Limb (tissue), 2 donors: ENCODE measurements at regions not wholly inside any gene's neighbourhood (a gene's known extent, or its start where the extent isn't known, plus 50 kb on each side); places are given as distances from the start of the nearest gene placed in this dataset.
A peak's percentile ranks its signal among the peaks of the same experiment; 100 is the strongest.

Source experiments
- DNase-seq, 2 donors: peaks; one replicate each; pipeline ENCODE4 v3.0.0-alpha.2; 2016; ENCODE audit errors: extremely low spot score in 2 of 2

DNA sequence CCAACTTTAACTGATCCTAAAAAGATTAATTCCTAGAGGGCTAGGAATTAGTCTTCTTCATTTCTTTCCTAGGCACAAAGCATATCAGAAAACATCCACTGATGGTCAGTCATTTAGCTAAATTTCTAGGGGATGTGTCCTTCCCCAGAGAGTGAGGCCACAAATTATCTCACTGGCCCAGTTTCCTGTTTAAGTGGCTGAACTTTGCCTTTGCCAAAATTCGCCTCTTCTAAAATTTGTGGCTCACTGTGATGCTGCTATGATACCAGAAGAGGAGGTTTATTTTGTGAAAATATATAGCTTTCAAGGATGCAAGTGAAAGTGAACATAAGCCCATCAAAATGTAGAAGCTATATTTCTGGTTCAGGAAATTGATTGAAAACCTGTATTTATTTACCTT, 98.1 kb upstream of the FER start:
- no peak for DNase-seq

DNA sequence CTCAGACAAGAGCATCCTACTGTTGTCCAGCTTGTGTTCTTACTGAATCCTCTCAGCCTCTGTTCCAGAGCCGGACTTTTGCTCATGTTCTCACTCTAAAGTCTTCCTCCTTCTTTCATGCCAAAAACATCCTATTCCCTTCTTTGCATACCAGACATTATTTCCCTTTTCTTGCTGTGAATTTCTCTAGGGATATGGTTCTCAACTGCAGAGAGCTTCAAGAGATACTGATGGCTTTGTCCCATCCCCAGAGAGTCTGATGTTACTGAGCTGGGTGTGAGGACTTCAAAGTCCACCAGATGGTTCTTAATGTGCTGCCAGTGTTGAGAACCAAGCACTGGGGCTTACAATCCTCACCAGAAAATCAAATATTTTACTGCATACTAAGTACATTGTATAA, 98.6 kb upstream of the FER start:
- DNase-seq = no peak

DNA sequence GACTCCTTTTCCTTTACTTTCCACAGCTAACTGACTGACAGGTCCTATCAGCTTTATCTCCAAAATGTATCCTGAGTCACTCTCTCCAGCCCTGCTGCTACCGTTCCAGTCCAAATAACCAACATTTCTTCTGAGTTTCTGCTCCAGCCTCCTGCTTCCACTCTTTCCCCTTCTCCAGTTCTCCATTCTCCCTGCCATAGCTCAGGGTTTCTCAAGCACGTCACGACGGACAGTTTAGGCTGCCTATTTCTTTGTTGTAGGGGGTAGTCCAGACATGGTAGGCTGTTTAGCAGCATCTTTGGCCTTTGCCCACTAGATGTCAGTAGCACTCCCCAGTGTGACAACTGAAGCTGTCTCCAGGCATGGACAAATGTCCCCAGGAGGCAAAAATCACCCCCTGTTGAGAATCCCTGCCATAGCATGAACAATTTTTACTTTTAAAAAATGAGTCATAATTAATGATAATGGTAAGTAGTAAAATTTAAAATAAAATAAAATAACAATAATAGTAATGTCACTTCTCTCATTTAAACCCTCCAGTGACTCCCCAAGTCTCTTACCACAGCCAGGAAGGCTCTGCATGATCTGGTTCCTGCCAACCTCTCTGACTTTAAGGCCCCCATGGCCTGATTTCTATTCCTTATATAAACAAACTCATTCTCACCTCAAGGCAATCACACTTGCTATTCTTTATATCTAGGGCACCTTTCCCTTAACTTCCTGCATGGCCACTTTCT, 105.4 kb upstream of the FER start:
- peak; percentile 60 to 69 for DNase-seq

DNA sequence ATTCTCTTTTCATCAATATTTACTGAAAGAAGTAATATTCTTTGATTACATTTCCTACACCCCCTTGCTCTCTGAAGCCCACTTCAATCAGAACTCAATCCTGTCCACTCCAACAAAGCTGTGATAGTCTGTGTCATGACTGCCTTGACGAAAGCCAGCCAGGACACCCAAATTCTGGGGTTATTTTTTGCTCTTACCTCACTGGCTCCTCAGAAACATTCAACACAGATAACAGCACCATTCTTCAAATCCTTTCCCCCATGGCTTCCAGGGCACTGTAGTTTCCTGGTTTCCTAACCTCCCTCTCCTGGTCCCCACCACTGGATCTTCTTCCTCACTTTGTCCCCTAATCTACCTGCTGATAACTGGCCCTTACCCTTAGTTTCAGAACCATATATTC, 106.1 kb upstream of the FER start:
- no peak for DNase-seq

DNA sequence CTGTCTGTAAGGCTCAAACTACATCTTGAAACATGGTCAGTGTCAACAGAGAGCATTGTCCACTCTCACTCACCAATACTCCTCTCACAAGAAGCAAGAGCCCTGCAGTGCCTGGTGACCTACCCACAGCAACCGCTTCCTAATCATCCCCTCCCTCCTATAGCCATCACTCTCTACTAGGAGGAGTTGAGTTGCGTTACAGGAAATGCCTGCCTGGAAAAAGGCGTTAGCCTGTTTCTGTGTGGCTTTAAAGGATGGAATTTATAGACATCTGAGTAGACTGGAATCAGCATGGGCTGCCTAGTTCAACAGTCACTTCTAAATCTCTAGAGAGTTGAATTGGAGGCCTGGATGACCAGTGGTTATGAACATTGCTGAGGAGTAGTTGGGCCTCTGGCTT, 108.3 kb upstream of the FER start:
- no peak for DNase-seq

DNA sequence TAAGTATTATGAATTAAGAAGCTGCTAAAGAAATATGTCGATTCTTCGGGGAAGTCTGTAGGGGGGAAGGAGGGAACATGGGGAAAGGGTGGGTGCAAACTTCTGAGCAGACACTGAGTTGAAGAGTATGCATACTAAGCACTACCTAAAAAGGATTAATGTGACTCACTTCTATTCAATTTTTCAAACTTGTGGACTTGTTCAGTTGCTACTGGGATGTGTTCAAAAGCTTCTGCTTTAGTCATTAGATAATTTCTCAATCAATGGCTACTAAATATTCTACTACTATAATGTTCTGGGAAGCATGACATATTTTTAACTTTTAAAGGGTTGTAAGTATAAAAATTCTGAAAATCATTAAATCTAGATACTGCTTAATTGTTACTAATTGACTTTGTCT, 109.7 kb upstream of the FER start:
- no peak for DNase-seq

DNA sequence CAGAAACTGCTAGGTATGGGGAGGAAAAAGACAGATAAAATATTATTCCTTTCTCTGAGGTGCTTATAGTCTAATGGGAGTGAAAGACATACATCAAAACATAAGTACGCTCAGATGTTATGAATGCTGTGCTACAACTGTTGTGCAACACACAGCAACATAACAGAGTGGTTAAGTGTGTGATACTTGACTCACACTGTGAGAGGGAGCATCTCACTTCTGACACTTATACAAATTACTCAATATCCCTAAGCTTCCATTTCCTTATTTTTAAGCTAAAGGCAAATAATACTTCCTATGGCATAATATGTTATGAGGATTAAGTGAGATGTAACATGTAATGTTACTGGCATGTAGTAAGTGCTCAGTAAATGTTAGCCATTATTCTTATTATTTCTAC, 110.6 kb upstream of the FER start:
- no peak for DNase-seq

DNA sequence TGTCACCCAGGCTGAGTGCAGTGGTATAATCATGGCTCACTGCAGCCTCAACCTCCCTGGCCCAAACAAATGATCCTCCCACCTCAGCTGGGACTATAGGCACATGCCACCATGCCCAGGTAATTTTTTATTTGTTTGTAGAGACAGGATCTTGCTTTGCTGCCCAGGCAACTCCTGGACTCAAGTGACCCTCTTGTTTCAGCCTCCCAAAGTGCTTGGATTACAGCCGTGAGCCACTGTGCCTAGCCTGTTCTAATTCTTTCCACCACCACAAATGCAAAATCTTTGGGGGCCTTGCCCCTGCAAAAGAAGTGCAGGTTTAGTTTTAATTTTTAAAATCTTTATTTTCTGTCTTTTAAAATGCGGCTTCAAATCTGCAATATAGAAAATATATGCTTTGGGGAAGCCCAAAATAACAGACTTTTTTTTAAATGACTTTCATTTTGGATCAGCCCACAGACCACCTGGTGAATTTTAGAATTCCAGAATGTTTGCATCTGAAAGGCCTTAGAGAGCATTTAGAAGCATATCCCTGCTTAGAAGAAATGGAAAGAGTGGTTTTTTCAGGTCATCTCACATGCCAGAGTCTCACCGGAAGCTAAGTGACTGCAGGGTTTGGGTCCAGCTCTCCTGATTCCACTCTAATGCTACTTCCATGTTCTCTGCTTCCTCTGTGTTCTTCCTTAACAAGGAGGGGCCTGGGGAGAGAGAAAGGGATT, 111.4 kb upstream of the FER start:
- no peak for DNase-seq

DNA sequence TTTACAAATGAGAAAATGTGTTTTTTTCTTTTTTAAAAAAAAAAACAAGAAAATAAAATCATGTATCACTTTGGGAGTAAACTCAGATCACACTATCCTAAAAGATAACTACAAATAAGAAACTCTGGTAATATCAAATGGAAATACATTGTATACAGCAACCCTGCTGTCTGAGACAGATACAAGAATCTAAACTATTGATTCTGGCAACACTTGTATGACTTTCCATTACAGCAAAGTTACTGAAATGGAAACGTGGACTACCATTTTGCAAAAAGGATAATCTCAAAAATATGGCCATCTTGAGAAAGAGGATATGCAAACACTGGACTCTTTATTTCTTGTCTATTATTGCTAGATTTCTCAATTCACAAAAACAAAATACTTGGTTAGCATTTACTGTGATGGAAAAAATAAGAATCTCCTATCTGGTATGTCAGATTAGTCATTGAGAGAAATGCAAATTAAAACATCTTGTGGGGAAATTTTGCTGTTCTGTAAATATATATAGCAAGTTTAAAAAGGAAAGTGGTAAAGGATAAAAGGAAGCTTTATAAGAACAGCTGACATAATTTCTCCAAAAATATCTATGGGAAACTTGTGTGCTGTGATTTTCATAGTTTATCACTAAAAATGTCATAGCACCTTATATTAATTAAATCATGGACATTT, 112.9 kb upstream of the FER start:
- no peak for DNase-seq

DNA sequence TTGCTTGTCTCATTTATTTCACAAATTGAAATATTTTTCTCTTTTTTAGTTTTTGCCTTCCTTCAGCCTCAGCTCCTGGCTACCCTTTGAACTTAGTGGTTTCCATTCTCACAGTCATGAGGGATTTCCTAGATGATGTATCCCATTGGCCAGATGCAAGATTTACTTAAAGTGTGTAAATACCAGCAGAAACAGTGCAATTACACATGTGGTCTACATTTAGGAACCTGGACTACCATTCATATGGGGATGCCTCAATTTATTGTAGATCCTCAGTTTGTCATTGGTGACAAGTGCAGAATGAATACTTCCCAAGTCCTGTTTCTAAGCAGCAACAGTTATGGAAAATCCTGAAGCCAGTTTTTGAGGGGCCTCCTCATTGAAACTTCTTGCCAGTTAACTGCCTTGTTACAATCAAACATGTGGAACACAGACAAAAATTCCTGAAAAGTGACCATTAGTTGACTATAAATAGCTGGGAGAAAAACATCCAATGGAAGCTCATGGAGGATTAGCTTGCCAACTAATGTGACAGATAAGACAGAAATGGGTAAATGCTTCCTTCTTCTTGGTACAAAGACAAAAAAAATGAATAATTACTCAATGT, 113.6 kb upstream of the FER start:
- DNase-seq = peak in 1 of 2 donors; percentile 28

DNA sequence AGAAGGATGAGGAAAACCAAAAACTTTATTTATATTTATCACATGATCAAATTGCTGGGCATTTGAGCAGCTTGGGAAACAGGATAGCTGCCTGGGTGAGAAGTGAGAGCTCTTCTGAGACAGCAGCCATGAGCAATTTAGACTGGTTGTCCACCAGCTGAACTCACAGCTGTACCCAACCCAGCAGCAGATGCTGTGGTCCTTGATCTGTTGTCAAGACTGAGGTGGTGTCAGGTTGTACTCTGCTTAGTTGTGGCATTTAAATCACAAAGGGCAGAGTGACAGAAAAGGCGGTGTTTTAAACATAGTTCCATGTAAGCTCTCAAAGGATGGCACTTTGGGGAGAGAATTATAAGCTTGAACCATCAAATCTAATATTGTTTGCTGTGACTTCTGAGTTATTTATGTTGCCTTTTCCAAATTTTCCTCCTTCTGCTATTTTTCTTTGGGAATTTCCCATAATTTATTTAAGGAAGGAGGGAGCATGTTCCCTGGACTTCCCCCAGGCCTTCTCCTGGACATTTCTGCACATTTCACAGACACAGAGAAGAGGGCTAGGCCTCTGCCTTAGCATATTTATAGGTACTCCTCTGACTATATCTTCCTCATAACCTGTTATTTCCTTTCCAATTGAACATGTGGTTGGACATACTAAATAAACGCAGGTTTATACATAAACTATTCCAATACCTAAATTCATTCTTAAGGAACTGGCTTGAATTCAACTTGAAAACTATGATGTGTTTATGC, 117.7 kb upstream of the FER start:
- no peak for DNase-seq

DNA sequence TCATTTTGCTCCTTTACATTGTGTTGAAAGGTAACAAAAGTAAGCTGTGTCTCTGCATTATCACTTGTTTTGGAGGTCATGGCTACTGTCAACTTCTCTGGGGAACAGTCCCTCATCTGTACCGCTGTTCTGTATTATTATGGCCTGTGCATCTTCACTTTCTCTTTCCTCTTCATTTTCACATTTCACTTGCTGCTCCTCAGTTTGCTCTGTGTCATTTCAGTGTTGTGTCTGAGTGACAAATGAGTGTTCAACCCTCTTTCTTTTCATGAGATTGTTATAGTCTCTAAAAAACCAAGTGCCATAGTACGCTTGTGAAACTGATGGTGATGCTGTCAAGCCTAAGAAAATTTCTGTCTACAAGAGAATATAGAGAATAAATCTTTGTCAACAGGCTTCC, 122.0 kb upstream of the FER start:
- DNase-seq = no peak

DNA sequence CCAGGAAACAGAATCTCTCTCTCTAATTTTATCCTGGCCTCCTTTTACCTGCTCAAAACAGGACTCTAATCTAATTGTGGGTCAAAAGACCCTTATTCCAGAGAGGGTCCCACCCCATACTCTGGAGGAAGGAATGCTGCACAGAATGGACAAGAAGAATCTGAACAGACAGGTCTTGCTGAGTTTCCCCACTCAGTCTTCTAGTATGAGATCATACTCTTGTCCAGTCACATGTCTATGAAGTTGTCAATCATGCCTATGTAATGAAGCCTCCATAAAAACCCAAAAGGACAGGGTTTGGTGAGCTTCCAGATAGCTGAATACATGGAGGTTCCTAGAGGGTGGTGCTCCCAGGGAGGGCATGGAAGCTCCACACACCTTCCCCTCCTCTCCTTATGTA, 123.9 kb upstream of the FER start:
- no peak for DNase-seq

DNA sequence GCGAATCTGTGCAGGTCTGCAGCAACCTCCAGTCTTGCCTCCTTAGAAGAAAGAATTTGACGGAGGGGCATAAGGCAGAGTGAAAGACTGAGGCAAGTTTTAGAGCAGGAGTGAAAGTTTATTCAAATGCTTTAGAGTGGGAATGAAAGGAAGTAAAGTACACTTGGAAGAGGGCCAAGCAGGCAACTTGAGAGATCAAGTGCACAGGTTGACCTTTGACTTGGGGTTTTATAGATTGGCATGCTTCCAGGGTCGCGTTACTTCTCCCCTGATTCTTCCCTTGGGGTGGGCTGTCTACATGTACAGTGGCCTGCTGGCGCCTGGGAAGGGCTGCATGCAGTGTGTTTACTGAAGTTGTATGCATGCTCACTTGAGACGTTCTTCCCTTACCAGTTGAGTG, 127.2 kb upstream of the FER start:
- DNase-seq = no peak

DNA sequence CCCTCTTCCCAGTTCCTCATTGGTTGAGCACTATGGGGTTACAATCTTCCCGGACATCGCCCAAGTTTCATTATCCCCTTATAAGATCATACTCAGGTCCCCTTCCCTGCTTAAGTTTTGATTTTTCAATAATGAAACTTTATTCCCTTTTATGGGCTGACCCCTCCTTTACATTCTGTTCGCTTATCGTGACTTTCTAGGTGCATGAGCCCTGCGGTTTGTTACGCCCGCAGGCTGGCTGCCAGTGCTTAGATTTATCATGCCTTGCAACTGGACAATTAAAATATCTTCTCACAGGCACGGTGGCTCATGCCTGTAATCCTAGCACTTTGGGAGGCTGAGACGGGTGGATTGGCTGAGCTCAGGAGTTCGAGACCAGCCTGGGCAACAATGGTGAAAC, 127.9 kb upstream of the FER start:
- no peak for DNase-seq

DNA sequence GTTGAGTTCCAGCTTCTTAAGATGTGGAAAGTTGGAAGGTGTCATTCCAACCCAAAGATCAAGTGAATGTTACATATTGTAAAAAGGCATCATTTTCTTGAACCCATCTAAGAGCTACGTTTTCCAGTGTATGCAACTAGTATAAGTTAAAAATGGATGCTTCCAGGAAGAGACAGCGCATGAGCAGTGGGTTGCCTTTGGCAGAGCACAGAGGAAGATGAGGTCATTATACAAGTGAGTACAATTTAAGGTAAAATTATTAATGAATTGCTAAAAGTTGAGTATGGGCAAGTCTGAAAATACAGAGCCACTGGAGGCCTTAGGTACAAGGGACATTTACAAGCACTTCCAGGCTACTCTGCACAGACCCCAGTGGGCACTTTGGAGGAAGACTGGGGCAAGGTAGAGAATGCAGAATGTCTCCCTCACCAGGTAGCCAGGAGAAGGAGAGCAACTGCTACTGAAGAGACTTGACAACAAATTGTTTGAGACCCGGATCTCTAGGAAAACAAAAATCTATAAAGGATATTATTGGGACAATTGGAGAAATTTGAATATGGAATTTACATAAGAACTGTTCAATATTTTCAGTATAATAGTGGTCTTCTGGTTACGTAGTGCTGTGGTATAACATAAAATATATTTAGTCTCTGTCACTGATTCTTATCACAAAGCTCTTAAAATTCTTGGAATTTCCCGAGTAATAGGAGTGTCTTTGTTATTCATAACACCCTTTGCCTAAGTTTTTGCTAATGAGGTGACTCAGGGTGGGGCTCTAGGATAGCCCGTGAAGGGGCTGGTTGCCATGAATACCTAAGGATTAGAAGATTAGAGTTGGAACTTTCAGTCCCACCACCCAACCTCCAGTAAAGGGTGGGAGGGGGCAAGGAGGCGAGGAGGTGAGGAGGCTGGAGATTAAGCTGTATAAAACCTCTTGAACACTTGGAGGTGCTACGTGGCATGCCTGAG, 129.9 kb upstream of the FER start:
- no peak for DNase-seq

DNA sequence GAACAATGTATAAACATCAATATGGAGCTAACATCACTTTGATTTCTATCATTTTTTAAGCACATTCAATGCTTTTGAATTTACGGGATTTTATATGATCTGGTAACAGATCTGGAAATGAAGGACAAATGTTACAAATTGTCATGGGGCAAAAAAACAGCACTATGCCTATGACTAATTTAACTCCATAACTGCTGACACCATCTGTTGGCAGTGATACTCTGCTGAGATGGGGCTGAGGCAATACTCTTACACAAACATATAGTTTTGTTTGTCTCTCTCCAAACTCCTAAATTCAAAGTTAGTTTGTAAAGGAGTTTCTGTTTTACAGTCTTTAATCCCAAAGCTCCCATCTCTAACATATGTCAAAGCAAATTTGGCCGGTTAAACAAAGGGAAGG, 132.5 kb upstream of the FER start:
- no peak for DNase-seq

DNA sequence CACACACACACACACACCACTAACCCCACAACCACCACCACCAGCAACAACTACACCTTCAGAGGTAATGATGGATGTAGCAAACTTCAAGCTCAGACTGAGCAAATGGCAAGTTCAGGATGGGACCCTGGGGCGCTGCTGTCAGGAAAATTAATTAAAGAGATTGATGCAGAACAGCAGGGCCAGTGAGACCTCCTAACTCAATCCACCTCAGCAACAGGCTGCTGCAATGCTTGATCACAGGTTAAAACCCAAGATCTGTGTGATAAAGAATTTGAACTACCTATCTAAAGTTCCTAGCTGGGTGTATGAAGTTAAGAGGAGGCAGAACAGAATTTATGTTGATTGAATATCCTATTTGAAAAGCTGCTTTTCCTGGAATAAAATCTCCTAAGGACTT, 140.3 kb upstream of the FER start:
- no peak for DNase-seq

DNA sequence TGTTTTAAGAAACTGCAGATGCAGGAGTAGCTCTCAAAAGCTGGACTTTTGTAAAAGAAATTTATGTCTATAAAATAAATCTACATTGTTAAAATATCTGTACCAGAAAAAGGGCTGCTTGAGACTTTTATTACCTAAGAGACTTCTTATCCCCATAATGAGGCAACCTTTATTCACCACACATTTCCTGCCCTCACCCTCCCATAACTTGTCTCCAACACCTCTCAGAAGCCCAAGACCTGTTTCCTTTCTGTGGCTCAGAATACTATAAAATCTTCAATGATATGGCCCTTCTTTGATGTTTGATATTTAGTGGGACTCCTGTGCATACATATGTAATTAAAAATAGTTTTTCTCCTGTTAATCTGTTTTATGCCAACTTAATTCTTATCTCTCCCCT, 141.5 kb upstream of the FER start:
- DNase-seq = no peak

DNA sequence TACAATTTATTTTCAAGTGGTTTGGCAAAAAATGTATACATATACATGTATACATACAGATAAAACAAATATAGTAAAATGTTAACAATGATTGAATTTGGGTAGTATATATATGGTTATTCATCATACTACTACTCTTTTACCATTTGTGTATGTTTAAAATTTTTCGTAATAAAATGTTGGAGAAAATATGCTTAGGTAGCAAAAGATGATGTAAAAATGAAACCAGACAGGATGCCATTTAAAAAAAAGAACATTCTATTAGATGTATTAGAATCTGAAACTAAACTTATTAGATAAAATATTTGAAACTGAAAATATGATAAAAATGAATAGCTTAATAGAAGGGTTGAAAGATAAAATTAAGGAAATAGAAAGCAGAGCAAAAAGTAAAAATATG, 144.9 kb upstream of the FER start:
- DNase-seq = no peak

DNA sequence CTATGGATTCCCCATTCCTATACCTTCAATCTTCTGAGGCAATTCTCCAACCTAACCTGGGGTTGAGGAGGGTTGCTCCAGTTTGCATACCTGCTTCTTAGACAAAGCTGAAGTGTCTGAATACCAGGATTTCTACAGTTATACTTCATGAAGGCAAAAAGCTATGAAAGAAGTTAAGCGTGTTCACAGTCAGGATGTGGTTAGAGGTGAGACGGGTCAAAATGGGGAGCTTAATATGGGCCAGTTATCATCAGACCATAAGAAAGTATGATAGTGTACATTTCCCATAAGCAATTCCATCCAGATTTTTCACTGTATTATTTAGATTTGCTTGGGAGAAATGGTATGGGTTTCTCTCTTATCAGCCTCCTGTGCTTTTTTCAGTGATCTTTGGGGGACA, 156.9 kb upstream of the FER start:
- DNase-seq = no peak
